Peyer's patch (tissue), 4 donors: ENCODE measurements at regions not wholly inside any gene's neighbourhood (a gene's known extent, or its start where the extent isn't known, plus 50 kb on each side); places are given as distances from the start of the nearest gene placed in this dataset.
A peak's percentile ranks its signal among the peaks of the same experiment; 100 is the strongest.

ENCODE experiments used
- DNase-seq, 3 donors: peaks; one replicate each; pipeline ENCODE4 v3.0.0-alpha.2; 2017 to 2019
- H3K27ac ChIP-seq, 4 donors: fragments of 200-600 bp; sonication (generic); one replicate each; pipeline ENCODE4 v1.5.1; 2016 to 2019
- H3K27me3 ChIP-seq, 2 donors: fragments of 200-600 bp; sonication (generic); one replicate each; pipeline ENCODE4 v1.5.1; 2019
- H3K36me3 ChIP-seq, 3 donors: fragments of 200-600 bp; sonication (generic); one replicate each; pipeline ENCODE4 v1.5.1; 2016 to 2019
- H3K4me1 ChIP-seq, 4 donors: fragments of 200-600 bp; sonication (generic); one replicate each; pipeline ENCODE4 v1.5.1; 2016 to 2019
- H3K4me3 ChIP-seq, 4 donors: fragments of 200-600 bp; sonication (generic); 1 replicate in 3 of 4; 2 replicates in 1 of 4; pipeline ENCODE4 v1.5.1; 2016 to 2019; ENCODE audit warnings: mild to moderate bottlenecking in 1 of 4
- H3K9me3 ChIP-seq, 4 donors: fragments of 200-600 bp; sonication (generic); one replicate each; pipeline ENCODE4 v1.5.1; 2016 to 2019; ENCODE audit warnings: mild to moderate bottlenecking in 1 of 4
- CTCF ChIP-seq, 6 experiments: fragments of 450-650 bp in 4 of 6; fragments of 200-600 bp in 2 of 6; sonication (generic) in 1 of 6; IDR thresholded peaks; one replicate each; pipeline ENCODE4 v1.5.1; 2017 to 2019; ENCODE audit warnings: antibody characterized with exemption in 6 of 6, mild to moderate bottlenecking in 3 of 6, moderate library complexity in 1 of 6
- POLR2A ChIP-seq, 2 donors: fragments of 450-650 bp; IDR thresholded peaks; one replicate each; pipeline ENCODE4 v1.5.1; 2017; ENCODE audit warnings: antibody characterized with exemption in 2 of 2, mild to moderate bottlenecking in 2 of 2, moderate library complexity in 2 of 2

GRCh38 chr19:28737021-28737895 is 475.7 kb downstream of the UQCRFS1 start:
- TF ChIP-seq POLR2A (IDR thresholded peaks at IDR 0.05) (no peak), CTCF (IDR thresholded peaks at IDR 0.05) (peak in 2 of 6 experiments; percentile 19 to 39)
- Histone ChIP-seq H3K27me3 (no peaks in the 10 kb centered on the region), H3K36me3 (no peaks in the 10 kb centered on the region), H3K4me1 (no peaks in the 10 kb centered on the region), H3K27ac (no peak overlapping the region), H3K9me3 (no peaks in the 10 kb centered on the region), H3K4me3 (no peak overlapping the region)
- no peak for DNase-seq

DNA sequence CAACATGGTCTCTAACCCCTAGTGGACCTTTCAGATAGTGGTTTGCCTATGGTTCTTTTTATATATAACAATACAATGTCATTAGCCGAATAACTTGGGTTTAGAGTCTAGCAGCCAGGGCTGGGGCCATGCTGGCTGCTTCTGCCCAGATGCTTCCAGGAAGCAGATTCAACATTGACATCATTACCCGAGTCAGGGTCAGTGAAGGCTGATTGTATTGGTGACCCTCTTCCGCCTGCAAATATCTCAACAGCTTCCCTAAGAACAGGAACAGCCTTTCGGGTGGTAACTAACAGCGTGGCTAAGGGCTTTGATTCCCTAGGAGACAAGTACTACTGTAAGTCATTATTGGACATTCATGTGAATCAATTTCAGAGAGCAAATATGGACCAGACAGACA is 476.4 kb downstream of the UQCRFS1 start:
- Histone ChIP-seq H3K4me1 (no peaks in the 10 kb centered on the region), H3K4me3 (no peak overlapping the region), H3K27ac (no peak overlapping the region), H3K9me3 (no peaks in the 10 kb centered on the region), H3K27me3 (no peaks in the 10 kb centered on the region), H3K36me3 (no peaks in the 10 kb centered on the region)
- no peak for TF ChIP-seq POLR2A (IDR thresholded peaks at IDR 0.05)
- no peak for TF ChIP-seq CTCF (IDR thresholded peaks at IDR 0.05)
- no peak for DNase-seq

DNA sequence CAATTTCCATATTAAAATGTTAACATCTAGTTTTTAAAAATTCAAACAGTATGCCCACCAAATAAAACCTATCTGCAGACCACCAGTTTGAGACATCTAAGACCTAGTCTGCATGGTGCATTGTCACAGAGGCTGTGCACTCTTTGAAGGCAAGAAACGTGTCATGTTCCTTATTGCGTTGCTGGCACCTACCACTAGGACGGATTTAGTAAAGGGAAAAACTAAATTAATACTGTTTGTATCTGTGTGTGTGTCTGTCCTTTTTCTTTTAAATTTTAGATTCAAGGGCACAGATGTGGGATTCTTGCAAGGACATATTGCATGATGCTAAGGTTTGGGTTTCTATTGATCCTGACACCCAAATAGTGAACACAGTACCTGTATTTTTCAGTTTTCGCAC is 481.4 kb downstream of the UQCRFS1 start:
- TF ChIP-seq CTCF (IDR thresholded peaks at IDR 0.05) (no peak), POLR2A (IDR thresholded peaks at IDR 0.05) (no peak)
- H3K27ac ChIP-seq = no peak overlapping the region
- H3K4me1 ChIP-seq = no peaks in the 10 kb centered on the region
- no peak for DNase-seq
- H3K4me3 ChIP-seq = no peak overlapping the region
- no peaks in the 10 kb centered on the region for H3K36me3 ChIP-seq
- peaks cover 0 to 5% (median 0%) of the 10 kb centered on the region in 4 donors for H3K9me3 ChIP-seq
- H3K27me3 ChIP-seq = peaks cover 0 to 3% of the 10 kb centered on the region in 2 donors

DNA sequence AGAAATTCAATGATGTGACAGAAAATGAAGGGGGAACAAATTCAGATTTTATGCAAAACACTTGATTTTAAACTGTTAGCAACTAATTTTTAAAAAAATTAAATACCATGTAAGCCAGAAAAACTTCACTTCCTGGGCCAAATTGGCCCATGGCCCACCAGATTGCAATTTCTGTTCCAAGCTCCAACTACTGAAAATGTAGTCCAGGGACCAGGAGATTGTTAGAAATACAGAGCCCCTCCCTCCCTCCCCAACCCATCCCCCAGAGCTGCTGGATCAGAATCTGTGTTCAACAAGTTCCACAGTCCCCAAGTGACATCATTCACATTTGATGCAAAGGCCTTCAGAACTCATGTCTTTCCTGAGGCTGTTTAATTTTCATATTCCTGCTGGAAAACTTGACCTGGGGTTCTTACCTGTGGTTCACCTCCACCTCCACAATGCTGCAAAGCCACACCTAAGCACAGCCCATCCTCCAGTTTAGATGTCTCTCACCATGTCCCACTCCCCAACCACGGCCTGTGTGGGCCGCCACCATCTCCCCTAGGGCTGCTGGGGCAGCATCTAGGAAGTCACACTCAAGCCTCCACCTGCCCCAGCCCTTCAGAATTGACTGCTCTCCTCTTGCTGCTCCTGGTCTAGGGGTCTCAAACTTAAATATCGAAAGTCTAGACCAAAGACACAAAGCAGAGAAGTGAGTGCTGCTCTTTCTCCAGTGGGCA is 482.0 kb downstream of the UQCRFS1 start:
- Histone ChIP-seq H3K27me3 (peaks cover 0 to 3% of the 10 kb centered on the region in 2 donors), H3K4me3 (no peak overlapping the region), H3K9me3 (peaks cover 0 to 5% (median 0%) of the 10 kb centered on the region in 4 donors), H3K36me3 (no peaks in the 10 kb centered on the region), H3K27ac (no peak overlapping the region), H3K4me1 (no peaks in the 10 kb centered on the region)
- no peak for DNase-seq
- no peak for TF ChIP-seq POLR2A (IDR thresholded peaks at IDR 0.05)
- TF ChIP-seq CTCF (IDR thresholded peaks at IDR 0.05) = no peak

GRCh38 chr19:28727480-28728159 is 485.3 kb downstream of the UQCRFS1 start:
- Histone ChIP-seq H3K4me1 (no peaks in the 10 kb centered on the region), H3K4me3 (peak overlapping the region in 1 of 4 donors; percentile 31), H3K36me3 (no peaks in the 10 kb centered on the region), H3K27me3 (peaks cover 0 to 3% of the 10 kb centered on the region in 2 donors), H3K9me3 (peaks cover 0 to 5% (median 0%) of the 10 kb centered on the region in 4 donors), H3K27ac (no peak overlapping the region)
- no peak for DNase-seq
- TF ChIP-seq CTCF (IDR thresholded peaks at IDR 0.05) = no peak
- TF ChIP-seq POLR2A (IDR thresholded peaks at IDR 0.05) = no peak
